GM12878 (cell line): ENCODE measurements at regions not wholly inside any gene's neighbourhood (a gene's known extent, or its start where the extent isn't known, plus 50 kb on each side); places are given as distances from the start of the nearest gene placed in this dataset.

Experiments used
- ATAC-seq: fragments of 200-7000 bp; cut with Tn5 transposase; 3 replicates; pipeline ENCODE4 v1.9.1; 2020; ENCODE audit warnings: mild to moderate bottlenecking, moderate library complexity
- BruUV-seq: library from RNA; stranded (reverse); fragments of 400-500 nt; replicated peaks from 2 replicates; lab custom pipeline; 2021; lab: Mats Ljungman, UMichigan
- CTCF ChIA-PET: fragments of 300-600 bp; sonication (Branson Sonifier 250); formaldehyde crosslinking; extraction: SDS; loops from one replicate; lab custom pipeline; 2021; ENCODE audit warnings: inconsistent platforms; lab: Yijun Ruan, JAX
- POLR2A ChIA-PET: fragments of 350-600 bp; formaldehyde crosslinking; extraction: SDS; loops from one replicate; lab custom pipeline; 2021; ENCODE audit warnings: inconsistent platforms; lab: Charles Lee
- RAD21 ChIA-PET: fragments of 300-600 bp; sonication (Branson Sonifier 250); formaldehyde crosslinking; loops from one replicate; lab custom pipeline; 2023; ENCODE audit warnings: antibody characterized with exemption; ENCODE audit not compliant: unreplicated experiment; lab: Charles Lee
- SMC1A ChIA-PET: fragments of 300-600 bp; sonication (Branson Sonifier 250); formaldehyde crosslinking; loops from one replicate; lab custom pipeline; 2023; ENCODE audit not compliant: unreplicated experiment, uncharacterized antibody; lab: Charles Lee
- DNase-seq: peaks from one replicate; pipeline ENCODE4 v3.0.0-alpha.2; 2011; ENCODE audit warnings: low read depth, low spot score
- FAIRE-seq: peaks from 3 replicates; lab custom pipeline; 2011; peaks lifted over from hg19 to GRCh38; lab: Jason Lieb, UNC
- H2AFZ ChIP-seq: 2 replicates; pipeline ENCODE4 v1.6.0; 2011; ENCODE audit warnings: low read depth, low read length, control low read depth; ENCODE audit not compliant: control insufficient read depth
- H3K27ac ChIP-seq: 2 replicates; pipeline ENCODE4 v1.5.1; 2011; ENCODE audit warnings: control low read depth; ENCODE audit not compliant: control insufficient read depth, insufficient read depth
- H3K27me3 ChIP-seq, 2 experiments: replicated peaks in 1 of 2; 2 replicates each; pipeline versions ENCODE4 v1.6.0 to v1.6.1; 2011; ENCODE audit warnings: low read length in 1 of 2; ENCODE audit not compliant: control insufficient read depth in 2 of 2, insufficient read depth in 2 of 2
- H3K36me3 ChIP-seq, 2 experiments: 2 replicates each; pipeline ENCODE4 v1.5.1; 2011; ENCODE audit warnings: low read length in 1 of 2; ENCODE audit not compliant: control insufficient read depth in 2 of 2, insufficient read depth in 2 of 2
- H3K4me1 ChIP-seq: 2 replicates; pipeline ENCODE4 v1.6.1; 2011; ENCODE audit warnings: mild to moderate bottlenecking, low read length, moderate library complexity, mixed read lengths; ENCODE audit not compliant: control insufficient read depth, insufficient read depth
- H3K4me2 ChIP-seq: 2 replicates; pipeline ENCODE4 v1.6.0; 2011; ENCODE audit warnings: control low read depth; ENCODE audit not compliant: control insufficient read depth, insufficient read depth
- H3K4me3 ChIP-seq: fragments of 200-600 bp; sonication (generic); 2 replicates; pipeline ENCODE4 v1.5.1; 2016
- H3K79me2 ChIP-seq: 2 replicates; pipeline ENCODE4 v1.6.0; 2011; ENCODE audit warnings: low read length; ENCODE audit not compliant: control insufficient read depth, insufficient read depth
- H3K9ac ChIP-seq: 2 replicates; pipeline ENCODE4 v1.8.0; 2011; ENCODE audit warnings: low read length, control low read depth, mixed read lengths; ENCODE audit not compliant: control insufficient read depth, insufficient read depth
- H3K9me3 ChIP-seq: replicated peaks from 3 replicates; pipeline ENCODE4 v1.5.1; 2011; ENCODE audit warnings: mild to moderate bottlenecking, low read length; ENCODE audit not compliant: control insufficient read depth, insufficient read depth
- H4K20me1 ChIP-seq: 2 replicates; pipeline ENCODE4 v1.6.0; 2011; ENCODE audit not compliant: control insufficient read depth, insufficient read depth
- ATF2 ChIP-seq: IDR thresholded peaks from 2 replicates; pipeline ENCODE4 v1.6.1; 2012; ENCODE audit warnings: low read length, inconsistent platforms
- BRCA1 ChIP-seq: IDR thresholded peaks from 2 replicates; pipeline ENCODE4 v1.6.1; 2011; ENCODE audit warnings: low read depth, low read length, improper control_type of control experiment
- CBX3 ChIP-seq: fragments of 200-600 bp; sonication (generic); IDR thresholded peaks from 2 replicates; pipeline ENCODE4 v1.6.1; 2016; ENCODE audit warnings: low read depth, borderline replicate concordance
- CHD1 ChIP-seq: IDR thresholded peaks from 2 replicates; pipeline ENCODE4 v1.6.1; 2012; ENCODE audit warnings: low read depth, low read length, improper control_type of control experiment
- CREM ChIP-seq: IDR thresholded peaks from 2 replicates; pipeline ENCODE4 v1.6.1; 2014; ENCODE audit warnings: antibody characterized with exemption, low read depth
- EED ChIP-seq: sonication (generic); IDR thresholded peaks from 2 replicates; pipeline ENCODE4 v1.6.1; 2016; ENCODE audit warnings: antibody characterized with exemption, low read depth
- FOXM1 ChIP-seq: IDR thresholded peaks from 2 replicates; pipeline ENCODE4 v1.6.1; 2012; ENCODE audit warnings: low read depth, mild to moderate bottlenecking, inconsistent platforms, low read length, moderate library complexity
- GATAD2B ChIP-seq: fragments of 450-650 bp; conservative IDR thresholded peaks from 2 replicates; pipeline ENCODE4 v1.6.1; 2017; ENCODE audit warnings: low read depth, mild to moderate bottlenecking, moderate library complexity
- HCFC1 ChIP-seq: fragments of 150-350 bp; IDR thresholded peaks from 2 replicates; pipeline ENCODE4 v1.6.1; 2014; ENCODE audit warnings: low read length
- IKZF1 ChIP-seq: fragments of 450-650 bp; conservative IDR thresholded peaks from 2 replicates; pipeline ENCODE4 v1.6.1; 2017; ENCODE audit warnings: antibody characterized with exemption, mild to moderate bottlenecking
- LARP7 ChIP-seq: fragments of 450-650 bp; IDR thresholded peaks from 2 replicates; pipeline ENCODE4 v1.6.1; 2017; ENCODE audit warnings: mild to moderate bottlenecking
- MEF2A ChIP-seq: IDR thresholded peaks from 2 replicates; pipeline ENCODE4 v1.6.1; 2011; ENCODE audit warnings: low read depth, mild to moderate bottlenecking, low read length, moderate library complexity; ENCODE audit not compliant: insufficient read depth
- MTA2 ChIP-seq: fragments of 450-650 bp; IDR thresholded peaks from 2 replicates; pipeline ENCODE4 v1.6.1; 2016; ENCODE audit warnings: low read depth, mild to moderate bottlenecking, moderate library complexity
- NFYA ChIP-seq: IDR thresholded peaks from 2 replicates; pipeline ENCODE4 v1.6.1; 2011; ENCODE audit warnings: low read depth, mild to moderate bottlenecking, low read length, improper control_type of control experiment, borderline replicate concordance
- SP1 ChIP-seq: IDR thresholded peaks from one replicate; pipeline ENCODE4 v1.6.1; 2011; ENCODE audit warnings: low read depth, low read length
- SUPT20H ChIP-seq: IDR thresholded peaks from 2 replicates; pipeline ENCODE4 v1.6.1; 2011; ENCODE audit warnings: low read depth, mild to moderate bottlenecking, low read length, moderate library complexity, borderline replicate concordance; ENCODE audit not compliant: control insufficient read depth
- USF1 ChIP-seq: IDR thresholded peaks from 2 replicates; pipeline ENCODE4 v1.6.1; 2011; ENCODE audit warnings: borderline replicate concordance, low read depth, mild to moderate bottlenecking, moderate library complexity, mixed read lengths, low read length; ENCODE audit not compliant: insufficient read depth; ENCODE audit errors: extremely low read length
- WGBS: methylation state at CpG from one replicate; pipeline ENCODE4 v1.1.6; 2016; ENCODE audit warnings: low lambda C conversion rate; ENCODE audit not compliant: insufficient replicate concordance, insufficient coverage; ENCODE audit errors: missing lambda C conversion rate; 5-methylcytosine and 5-hydroxymethylcytosine counted together
- in situ Hi-C: fragments of 300-500 bp; cut with MboI; formaldehyde crosslinking; loops from 9 replicates; pipeline ENCODE4 v1.14.3; 2018; ENCODE audit warnings: mixed read lengths
- intact Hi-C: fragments of 100-400 bp; cut with micrococcal nuclease; formaldehyde crosslinking; loops from one replicate; pipeline ENCODE4 v1.14.2; 2022; ENCODE audit not compliant: unreplicated experiment
- TF ChIP-seq, protein P1 (sequence below): fragments of 450-650 bp; IDR thresholded peaks from 2 replicates; pipeline ENCODE4 v1.6.1; 2017; ENCODE audit warnings: mild to moderate bottlenecking, moderate library complexity

DNA sequence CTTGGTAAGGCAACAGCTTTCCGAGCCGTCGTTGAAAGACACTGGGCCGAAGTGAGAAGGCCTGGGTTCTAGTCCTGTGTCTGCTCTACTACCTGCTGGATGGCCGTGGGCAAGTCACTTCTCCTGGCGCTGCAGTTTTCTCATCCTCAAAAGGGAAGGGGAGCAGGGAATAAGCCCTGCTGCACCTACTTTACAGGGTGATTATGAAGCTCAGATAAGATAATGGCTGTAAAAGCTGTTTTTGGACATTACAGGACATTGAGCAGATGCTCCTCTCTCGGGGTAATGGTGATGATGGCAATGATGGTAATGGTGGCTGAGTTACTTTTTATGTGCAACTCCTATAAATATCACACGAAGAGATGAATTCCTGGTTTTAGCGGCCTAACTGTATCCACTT lies 152.6 kb downstream of the FAM43A start (continued):
- TF ChIP-seq ATF2 (no peak), IKZF1 (no peak)
- TF ChIP-seq, protein P1, sequence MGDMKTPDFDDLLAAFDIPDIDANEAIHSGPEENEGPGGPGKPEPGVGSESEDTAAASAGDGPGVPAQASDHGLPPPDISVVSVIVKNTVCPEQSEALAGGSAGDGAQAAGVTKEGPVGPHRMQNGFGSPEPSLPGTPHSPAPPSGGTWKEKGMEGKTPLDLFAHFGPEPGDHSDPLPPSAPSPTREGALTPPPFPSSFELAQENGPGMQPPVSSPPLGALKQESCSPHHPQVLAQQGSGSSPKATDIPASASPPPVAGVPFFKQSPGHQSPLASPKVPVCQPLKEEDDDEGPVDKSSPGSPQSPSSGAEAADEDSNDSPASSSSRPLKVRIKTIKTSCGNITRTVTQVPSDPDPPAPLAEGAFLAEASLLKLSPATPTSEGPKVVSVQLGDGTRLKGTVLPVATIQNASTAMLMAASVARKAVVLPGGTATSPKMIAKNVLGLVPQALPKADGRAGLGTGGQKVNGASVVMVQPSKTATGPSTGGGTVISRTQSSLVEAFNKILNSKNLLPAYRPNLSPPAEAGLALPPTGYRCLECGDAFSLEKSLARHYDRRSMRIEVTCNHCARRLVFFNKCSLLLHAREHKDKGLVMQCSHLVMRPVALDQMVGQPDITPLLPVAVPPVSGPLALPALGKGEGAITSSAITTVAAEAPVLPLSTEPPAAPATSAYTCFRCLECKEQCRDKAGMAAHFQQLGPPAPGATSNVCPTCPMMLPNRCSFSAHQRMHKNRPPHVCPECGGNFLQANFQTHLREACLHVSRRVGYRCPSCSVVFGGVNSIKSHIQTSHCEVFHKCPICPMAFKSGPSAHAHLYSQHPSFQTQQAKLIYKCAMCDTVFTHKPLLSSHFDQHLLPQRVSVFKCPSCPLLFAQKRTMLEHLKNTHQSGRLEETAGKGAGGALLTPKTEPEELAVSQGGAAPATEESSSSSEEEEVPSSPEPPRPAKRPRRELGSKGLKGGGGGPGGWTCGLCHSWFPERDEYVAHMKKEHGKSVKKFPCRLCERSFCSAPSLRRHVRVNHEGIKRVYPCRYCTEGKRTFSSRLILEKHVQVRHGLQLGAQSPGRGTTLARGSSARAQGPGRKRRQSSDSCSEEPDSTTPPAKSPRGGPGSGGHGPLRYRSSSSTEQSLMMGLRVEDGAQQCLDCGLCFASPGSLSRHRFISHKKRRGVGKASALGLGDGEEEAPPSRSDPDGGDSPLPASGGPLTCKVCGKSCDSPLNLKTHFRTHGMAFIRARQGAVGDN, result no peak

- ChIA-PET RAD21 (interaction anchor here (1.1 kb wide), 1 partner anchor 123 kb away, joined by 3 read pairs; no protein-coding TSS in a partner anchor), CTCF (no interaction called here), POLR2A (no interaction called here), SMC1A (no interaction called here)
- no TSS peak for BruUV-seq
- WGBS, result 40% methylated on average over 21 of the region's 21 CpGs
- no peak for DNase-seq
- Histone ChIP-seq H3K9ac (no peak overlapping the region), H3K4me3 (no peak overlapping the region), H3K9me3 (no peaks in the 10 kb centered on the region), H3K4me1 (no peaks in the 10 kb centered on the region), H2AFZ (no peak overlapping the region), H3K27ac (no peak overlapping the region), H3K4me2 (no peak overlapping the region), H3K27me3 (peaks cover 0 to 2% of the 10 kb centered on the region in 2 experiments; a peak in 1 of 4 replicates), H3K79me2 (no peaks in the 10 kb centered on the region), H3K36me3 (no peaks in the 10 kb centered on the region), H4K20me1 (no peaks in the 10 kb centered on the region)
- FAIRE-seq, result no peak
- intact Hi-C loops, result no loop called here
- in situ Hi-C loops, result no loop called here
- no peak for ATAC-seq
- TF ChIP-seq LARP7 (no peak), EED (no peak), MTA2 (no peak), MEF2A (no peak), SUPT20H (no peak), NFYA (no peak), CBX3 (no peak), USF1 (no peak), SP1 (no peak), GATAD2B (no peak), HCFC1 (no peak), BRCA1 (no peak), FOXM1 (no peak), CREM (no peak), CHD1 (no peak)
Observed at GRCh38 chr3:194840661-194841514, 155.2 kb downstream of the FAM43A start.
